GM18951 (cell line): ENCODE measurements at regions not wholly inside any gene's neighbourhood (a gene's known extent, or its start where the extent isn't known, plus 50 kb on each side); places are given as distances from the start of the nearest gene placed in this dataset.

Experiments used
- POLR2A ChIP-seq: IDR thresholded peaks from 4 replicates; pipeline ENCODE4 v1.6.1; 2011; ENCODE audit warnings: mild to moderate bottlenecking; ENCODE audit not compliant: insufficient read length, insufficient read depth; ENCODE audit errors: extremely low read depth
- in situ Hi-C: fragments of 300-500 bp; cut with MboI; formaldehyde crosslinking; loops from one replicate; pipeline ENCODE4 v1.12.0; 2022; ENCODE audit warnings: low sequenced_read_pairs, mixed read lengths, inconsistent platforms; ENCODE audit not compliant: unreplicated experiment

DNA sequence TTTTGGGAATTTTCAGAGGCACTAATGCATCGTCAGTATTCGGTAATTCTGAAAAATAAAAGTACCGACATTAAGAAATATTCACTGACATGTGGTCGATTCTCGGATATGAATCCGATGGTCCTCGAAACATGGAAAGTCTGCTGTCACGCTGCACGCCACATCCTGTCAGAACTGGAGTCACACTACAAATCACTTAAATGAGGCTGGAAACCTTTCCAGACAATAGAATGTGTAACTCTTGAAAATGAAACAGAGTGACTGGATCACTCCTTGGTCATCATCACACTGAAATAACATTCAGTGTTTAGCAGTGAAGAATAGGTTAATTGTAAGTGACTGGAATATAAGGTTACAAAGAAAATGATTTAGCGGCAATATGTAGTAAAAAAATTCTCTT is 620.1 kb upstream of the ADAMTS5 start:
- in situ Hi-C loops: no loop called here
- TF ChIP-seq POLR2A: no peak

DNA sequence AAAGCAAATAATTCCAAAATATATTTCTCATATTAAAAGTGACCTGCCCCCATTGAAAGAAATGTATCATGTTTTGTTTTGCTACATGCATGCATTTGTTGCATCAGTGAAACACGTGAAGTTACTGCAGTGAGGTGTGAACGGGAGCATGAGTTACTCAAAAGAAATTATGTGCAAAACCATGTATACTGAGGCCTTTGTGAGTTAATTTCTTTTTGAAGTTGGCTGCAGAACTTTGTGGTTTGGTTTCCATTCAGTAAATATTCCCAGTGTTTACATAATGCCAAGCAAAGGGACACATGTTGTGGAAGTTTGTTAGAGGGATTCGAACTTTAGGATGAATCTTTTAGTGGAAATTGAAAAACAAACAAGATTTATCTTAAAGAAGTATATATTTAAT is 619.4 kb upstream of the ADAMTS5 start:
- in situ Hi-C loops: no loop called here
- TF ChIP-seq POLR2A: no peak

DNA sequence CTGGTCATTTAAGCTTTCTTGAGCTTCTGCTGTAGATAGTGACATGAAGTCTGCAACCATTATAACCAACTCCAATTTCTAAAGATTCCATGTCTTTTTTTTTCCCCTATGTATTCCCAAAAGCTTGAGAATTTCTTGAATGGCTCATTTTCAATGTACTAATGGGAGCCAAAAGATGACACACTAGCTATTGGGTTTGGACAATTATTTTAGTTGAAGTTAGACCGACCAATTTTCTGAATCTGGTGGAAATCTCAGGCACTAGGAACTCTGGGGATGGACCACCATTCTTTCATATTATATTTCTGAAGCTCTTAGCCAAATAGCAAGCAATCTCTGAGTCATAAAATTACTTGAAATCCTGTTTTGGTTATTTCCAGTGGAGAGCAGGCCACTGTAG is 617.4 kb upstream of the ADAMTS5 start:
- TF ChIP-seq POLR2A: no peak
- in situ Hi-C loops: no loop called here

DNA sequence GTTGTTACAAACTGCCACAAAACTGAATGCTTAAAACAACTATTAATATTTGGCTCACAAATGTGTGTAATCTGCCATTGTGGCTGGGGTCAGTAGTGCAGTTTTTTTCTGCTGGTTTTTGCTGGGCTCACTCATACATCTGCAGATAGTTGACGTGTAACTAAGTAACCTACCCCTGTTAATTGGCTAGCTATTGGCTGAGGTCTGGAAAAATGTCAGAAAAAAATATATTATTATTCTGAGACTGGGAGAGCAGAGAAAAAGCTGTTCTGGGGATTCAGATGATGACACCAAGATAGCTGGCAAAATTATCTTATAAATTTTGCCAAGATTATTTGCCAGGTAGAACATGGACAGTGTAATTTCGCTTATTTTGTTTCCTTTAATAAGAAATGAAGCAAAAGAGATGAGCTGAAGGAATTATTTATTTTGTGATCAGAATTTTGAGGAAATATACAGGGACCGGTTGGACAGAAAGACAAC is 616.1 kb upstream of the ADAMTS5 start:
- TF ChIP-seq POLR2A: no peak
- in situ Hi-C loops: no loop called here

DNA sequence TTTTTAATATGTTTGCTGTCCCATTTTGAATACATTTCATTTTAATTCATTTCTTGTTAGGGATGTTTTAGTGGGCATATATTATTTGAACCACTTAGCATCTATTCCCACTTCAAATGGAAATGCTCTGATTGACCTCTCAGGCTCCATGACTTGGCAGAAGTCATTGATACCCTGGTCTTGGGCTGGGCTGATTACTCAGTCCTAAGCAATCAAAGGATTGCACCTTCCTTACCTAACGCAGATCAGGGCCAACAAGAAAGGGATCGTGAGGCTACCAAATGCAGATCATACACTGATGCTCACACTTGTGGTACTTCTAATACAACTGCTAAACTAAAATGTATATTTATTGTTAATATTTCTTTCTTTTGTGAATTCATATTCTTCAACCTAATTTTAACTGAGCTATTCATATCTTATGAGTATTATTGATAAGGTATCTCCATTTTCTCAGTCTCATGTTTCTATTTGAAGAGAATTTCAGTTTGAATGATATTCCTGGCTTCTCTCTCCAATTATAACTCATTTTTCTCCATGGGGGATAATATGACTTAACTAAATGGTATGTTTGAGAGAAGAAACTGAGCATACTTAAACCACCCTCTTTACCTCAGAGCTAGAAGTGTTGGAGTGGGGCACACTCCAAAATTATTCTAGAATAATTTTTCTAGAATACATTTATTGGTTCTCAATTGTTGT is 615.5 kb upstream of the ADAMTS5 start:
- in situ Hi-C loops: no loop called here
- TF ChIP-seq POLR2A: no peak

DNA sequence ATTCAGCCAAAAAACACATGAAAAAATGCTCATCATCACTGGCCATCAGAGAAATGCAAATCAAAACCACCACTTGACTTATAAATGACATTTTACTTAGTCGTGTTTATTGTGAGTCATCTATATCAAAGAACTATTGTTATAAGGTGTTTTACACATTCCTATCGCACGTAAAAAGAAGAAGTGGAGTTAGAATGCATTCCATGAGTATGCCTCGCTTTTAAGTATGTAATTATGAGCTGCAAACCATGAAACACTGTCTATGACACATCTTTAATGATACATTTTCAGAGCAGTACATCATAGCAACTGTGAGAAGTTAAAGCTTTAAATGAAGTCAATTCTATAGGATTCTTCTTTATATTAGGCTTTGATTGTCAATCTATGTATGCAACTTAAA is 614.3 kb upstream of the ADAMTS5 start:
- no peak for TF ChIP-seq POLR2A
- in situ Hi-C loops: no loop called here

DNA sequence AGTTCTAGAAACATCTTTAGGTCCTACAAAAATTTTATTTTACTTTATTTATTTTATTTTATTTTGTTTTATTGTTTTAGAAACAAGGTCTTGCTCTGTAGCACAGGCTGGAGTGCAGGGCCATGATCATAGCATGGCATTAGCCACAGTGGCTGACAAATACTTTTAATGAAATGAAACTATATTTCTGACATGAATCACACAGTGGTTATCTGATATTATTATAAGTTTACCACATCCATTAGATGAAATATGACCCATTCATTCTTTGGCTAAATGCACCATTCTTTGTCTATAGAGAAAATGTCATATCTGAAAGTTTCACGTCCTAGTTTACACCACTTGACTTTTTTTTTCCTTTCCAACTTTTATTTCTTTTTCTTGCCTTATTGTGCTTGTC is 613.4 kb upstream of the ADAMTS5 start:
- in situ Hi-C loops: no loop called here
- no peak for TF ChIP-seq POLR2A

DNA sequence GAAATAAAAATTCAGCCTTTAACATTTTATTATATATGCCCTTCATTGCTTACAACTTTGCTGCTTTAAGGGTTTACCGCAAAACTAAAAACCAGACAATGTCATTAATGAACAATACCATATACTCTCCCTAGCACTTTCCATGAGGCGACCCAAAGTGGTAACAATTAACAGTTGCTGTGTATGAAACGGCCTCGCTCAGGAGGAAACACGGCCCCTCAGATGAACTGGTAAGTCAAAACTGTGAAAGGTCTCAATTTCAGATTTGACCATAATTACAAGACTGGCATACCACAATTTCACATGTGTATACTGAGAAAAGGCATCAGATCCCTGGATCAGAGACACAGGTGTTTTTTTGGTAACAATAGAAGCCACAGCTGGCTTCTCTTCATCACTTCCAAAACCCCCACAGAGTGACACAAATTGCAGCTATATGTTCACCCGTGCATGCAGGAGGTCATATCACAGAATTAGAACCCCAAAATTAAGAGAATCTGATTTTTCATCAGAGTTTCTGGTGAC is 611.9 kb upstream of the ADAMTS5 start:
- in situ Hi-C loops: no loop called here
- no peak for TF ChIP-seq POLR2A

DNA sequence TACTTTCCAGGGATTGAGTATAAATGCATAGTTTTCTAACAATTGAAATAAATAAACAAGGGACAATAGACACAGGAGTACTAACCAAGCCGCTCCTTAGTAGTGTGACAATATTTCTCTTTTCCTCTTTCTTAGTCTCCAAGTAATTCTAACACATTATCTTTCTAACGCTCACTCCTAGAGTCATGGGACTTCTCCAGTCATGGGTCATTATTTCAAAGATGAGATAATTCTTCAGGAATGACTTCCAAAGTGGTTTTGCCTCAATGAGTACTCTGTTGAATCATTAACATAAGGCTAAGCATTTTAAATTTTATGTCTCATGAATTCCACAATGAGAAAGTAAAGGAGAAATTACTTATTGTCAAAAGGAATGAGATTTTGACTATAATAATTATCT is 605.8 kb upstream of the ADAMTS5 start:
- in situ Hi-C loops: no loop called here
- TF ChIP-seq POLR2A: no peak

DNA sequence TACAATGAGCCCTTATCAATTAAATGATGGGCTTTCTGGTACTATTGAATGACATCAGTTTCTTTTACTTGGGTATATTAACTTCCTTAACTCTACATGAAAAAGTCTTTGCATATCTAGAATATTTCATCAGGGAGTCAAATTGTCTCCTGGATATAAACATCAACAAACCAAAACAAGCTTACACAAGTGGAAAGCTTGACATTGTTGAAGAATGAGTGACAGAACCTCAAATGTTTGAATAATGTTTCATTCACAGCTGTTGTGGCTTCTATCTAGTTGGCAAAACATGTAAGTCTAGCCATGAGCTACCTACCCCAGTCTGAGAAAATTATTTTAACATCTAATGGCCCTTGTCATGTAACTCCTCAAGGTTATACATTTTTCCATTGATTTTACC is 604.8 kb upstream of the ADAMTS5 start:
- in situ Hi-C loops: no loop called here
- no peak for TF ChIP-seq POLR2A

DNA sequence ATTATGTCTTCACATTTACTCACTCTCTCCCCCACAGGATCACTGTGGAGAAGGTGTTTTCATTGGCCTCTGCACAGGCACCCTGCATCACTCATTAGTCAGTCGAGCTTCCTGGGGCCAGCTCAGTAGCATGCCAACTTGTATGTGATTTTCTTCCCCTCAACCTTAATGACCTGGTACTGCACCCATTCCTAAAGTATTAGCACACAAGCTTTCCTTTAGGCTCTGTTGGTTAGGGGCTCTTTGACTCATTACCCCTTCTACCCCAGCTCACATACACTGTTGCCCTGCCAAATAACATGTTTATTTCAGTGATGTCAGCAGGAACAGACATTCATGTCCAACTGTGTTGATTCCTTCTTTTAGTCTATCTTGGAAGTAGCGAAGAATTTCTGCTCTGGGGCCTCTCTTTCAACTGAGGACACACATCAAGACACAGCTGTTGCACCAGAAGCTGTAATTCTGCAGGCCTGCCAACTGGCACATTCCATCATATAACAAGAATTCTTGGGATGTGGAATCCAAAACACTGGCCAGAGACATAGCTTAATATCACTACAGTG is 603.5 kb upstream of the ADAMTS5 start:
- TF ChIP-seq POLR2A: no peak
- in situ Hi-C loops: no loop called here

DNA sequence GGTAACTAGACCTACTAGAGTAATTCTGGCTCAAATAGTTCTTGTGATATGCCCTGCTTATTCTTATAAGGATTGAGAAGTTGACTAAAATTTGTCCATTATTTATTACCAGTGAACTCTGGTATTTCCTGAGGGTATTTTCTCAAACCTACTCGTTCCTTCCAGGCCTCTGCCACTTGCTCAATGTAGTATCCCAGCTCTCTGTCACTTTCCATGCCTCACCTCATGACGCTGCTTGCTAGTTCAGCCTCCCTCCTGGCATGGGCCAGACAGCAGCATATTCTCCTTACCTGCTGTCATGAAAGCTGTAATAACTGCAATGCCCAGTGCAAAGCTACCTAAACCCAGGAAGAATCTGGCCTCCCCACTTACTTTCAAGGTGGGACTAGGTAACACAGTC is 602.9 kb upstream of the ADAMTS5 start:
- TF ChIP-seq POLR2A: no peak
- in situ Hi-C loops: no loop called here

DNA sequence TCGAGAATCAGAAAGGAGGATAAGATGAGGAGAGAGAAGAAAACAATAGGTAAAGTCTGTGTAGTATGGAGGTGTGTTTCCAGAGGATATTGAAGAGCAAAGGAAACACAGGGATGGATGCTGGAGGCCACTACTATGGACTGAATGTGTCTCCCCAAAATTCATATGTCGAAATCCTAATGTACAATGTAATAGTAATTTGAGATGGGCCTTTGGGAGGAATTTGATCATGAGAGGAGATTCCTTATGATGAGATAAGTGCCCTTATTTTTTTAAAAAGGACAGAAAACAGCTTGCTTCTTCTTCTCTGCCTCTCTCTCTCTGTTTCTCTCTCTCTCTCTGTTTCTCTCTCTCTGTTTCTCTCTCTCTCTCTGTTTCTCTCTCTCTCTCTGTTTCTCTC is 602.2 kb upstream of the ADAMTS5 start:
- TF ChIP-seq POLR2A: no peak
- in situ Hi-C loops: no loop called here

DNA sequence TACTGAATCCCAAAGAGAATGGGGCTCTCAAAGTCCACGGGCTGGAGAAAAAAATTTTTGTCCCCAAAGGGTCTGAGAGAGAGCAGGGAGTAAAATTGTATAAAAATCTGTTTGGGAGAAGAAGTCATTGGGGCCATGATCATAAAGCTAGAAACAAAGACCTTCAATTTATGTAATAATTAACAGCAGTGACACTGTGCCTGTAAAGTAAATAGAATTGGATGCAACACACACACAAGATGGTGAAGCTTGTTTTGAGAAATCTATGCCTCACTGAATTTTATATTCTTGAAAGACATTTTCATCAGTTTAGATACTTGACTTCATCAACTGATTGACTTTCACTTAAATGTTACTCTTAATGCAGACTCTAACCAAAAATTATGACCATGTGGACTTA is 600.5 kb upstream of the ADAMTS5 start:
- in situ Hi-C loops: no loop called here
- no peak for TF ChIP-seq POLR2A
